ENCODE measurements at regions not wholly inside any gene's neighbourhood (a gene's known extent, or its start where the extent isn't known, plus 50 kb on each side); places are given as distances from the start of the nearest gene placed in this dataset.

DNA sequence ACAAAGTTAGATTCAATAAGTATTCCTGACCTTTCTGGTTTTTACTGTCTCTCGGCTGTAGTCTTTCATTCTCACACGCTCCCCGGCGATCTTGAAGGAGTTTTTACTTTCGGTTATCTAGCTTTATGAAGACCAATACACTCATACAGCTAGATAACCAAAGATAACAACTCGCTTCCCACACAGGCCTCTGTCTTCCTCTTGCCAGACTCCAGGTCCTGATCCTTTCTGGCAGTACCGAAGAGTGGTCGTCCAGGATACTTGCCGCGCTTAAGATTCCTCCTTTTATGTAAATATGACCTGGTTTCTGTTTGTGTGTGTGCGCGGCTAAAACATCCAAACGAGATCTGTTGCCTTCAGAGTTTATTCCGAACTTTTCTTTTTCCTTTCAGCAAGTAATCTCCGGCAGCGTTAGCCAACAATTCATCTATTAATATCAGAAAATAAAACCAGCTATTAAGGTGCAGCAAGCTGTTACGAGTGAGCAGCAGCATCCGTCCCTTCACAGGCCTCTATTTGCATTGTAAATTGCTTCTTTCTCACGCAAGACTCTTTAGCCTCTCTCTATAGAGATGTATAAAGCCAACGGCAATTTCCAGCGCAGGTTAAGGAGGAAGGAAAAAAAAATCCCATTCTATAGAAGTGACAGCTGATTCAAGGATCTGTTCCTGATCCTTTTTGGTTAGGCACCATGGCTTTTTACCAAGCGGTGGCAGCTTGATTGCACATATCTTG is 216.1 kb downstream of the MEF2C start:
- Histone ChIP-seq H3K4me1 (ENCODE audit: insufficient read depth, low read length) (0 out of 2 replicates have a peak, but pooled peaks cover 5% of the 10 kb centered on the region), H3K9me3 (ENCODE audit: control insufficient read depth, low read depth, low read length) (no peaks in the 10 kb centered on the region), H2BK5ac (ENCODE audit: insufficient read length, low read length) (no peak overlapping the region), H3K4ac (ENCODE audit: low read depth, low read length) (no peak overlapping the region), H4K5ac (ENCODE audit: insufficient read length, low read depth, low read length) (no peak overlapping the region), H2BK12ac (ENCODE audit: insufficient read length, low read depth, low read length) (no peak overlapping the region), H3K27me3 (ENCODE audit: insufficient read depth, low read length) (peaks cover 43% of the 10 kb centered on the region), H3K23me2 (ENCODE audit: insufficient read length, low read depth, low read length, poor library complexity, severe bottlenecking) (peaks cover 7% of the 10 kb centered on the region), H3K4me2 (ENCODE audit: insufficient read depth, insufficient read length, low read length) (peak overlapping the region; percentile 59), H2BK120ac (ENCODE audit: low read depth, low read length, poor library complexity, severe bottlenecking) (no peak overlapping the region), H3T11ph (ENCODE audit: low read length) (no peak overlapping the region), H3K23ac (ENCODE audit: insufficient read length, low read depth, low read length) (no peak overlapping the region), H2BK15ac (ENCODE audit: low read depth, low read length) (no peak overlapping the region), H3K79me2 (ENCODE audit: insufficient read depth, low read length) (no peaks in the 10 kb centered on the region), H3K56ac (ENCODE audit: insufficient read length, low read depth, low read length) (no peak overlapping the region), H3K79me1 (ENCODE audit: insufficient read depth, low read depth, low read length, poor library complexity, severe bottlenecking) (no peaks in the 10 kb centered on the region), H2AFZ (ENCODE audit: low read length) (no peak overlapping the region), H3K9ac (ENCODE audit: extremely low read depth, insufficient read length, low read length) (no peak overlapping the region), H4K91ac (ENCODE audit: insufficient read length, low read depth, low read length) (no peak overlapping the region), H2AK5ac (ENCODE audit: insufficient read length, low read length) (no peak overlapping the region), H3K14ac (ENCODE audit: insufficient read depth, low read length) (no peak overlapping the region), H3K27ac (ENCODE audit: insufficient read length, low read depth, low read length) (no peak overlapping the region), H2BK20ac (ENCODE audit: low read depth, low read length, poor library complexity, severe bottlenecking) (no peak overlapping the region), H4K20me1 (ENCODE audit: control insufficient read depth, insufficient read depth, insufficient read length) (no peaks in the 10 kb centered on the region), H4K8ac (replicated peaks; ENCODE audit: insufficient read length, low read depth, low read length) (no peak overlapping the region), H3K18ac (ENCODE audit: insufficient read length, low read depth, low read length) (no peak overlapping the region)
- Mint-ChIP-seq H3K4me1 (peaks cover 69 to 82% of the 10 kb centered on the region in 2 experiments), H3K27me3 (ENCODE audit: low read depth) (peaks cover 96% of the 10 kb centered on the region), H3K27ac (peak overlapping the region; percentile 27 to 96 (median 90); a peak in 5 of 7 replicates), H3K4me3 (peak overlapping the region; percentile 59 to 71), H3K9me3 (peaks cover 0 to 3% of the 10 kb centered on the region in 2 experiments; a peak in 3 of 5 replicates), H3K36me3 (ENCODE audit: insufficient read depth in 1 of 3, low read depth in 3 of 3) (no peaks in the 10 kb centered on the region)
- WGBS (ENCODE audit: extremely low coverage, insufficient read length, low lambda C conversion rate) = no CpG with 5 or more reads among the region's 22 CpGs
- TF ChIP-seq, protein P1, sequence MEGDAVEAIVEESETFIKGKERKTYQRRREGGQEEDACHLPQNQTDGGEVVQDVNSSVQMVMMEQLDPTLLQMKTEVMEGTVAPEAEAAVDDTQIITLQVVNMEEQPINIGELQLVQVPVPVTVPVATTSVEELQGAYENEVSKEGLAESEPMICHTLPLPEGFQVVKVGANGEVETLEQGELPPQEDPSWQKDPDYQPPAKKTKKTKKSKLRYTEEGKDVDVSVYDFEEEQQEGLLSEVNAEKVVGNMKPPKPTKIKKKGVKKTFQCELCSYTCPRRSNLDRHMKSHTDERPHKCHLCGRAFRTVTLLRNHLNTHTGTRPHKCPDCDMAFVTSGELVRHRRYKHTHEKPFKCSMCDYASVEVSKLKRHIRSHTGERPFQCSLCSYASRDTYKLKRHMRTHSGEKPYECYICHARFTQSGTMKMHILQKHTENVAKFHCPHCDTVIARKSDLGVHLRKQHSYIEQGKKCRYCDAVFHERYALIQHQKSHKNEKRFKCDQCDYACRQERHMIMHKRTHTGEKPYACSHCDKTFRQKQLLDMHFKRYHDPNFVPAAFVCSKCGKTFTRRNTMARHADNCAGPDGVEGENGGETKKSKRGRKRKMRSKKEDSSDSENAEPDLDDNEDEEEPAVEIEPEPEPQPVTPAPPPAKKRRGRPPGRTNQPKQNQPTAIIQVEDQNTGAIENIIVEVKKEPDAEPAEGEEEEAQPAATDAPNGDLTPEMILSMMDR (conservative IDR thresholded peaks at IDR 0.05) = no peak
- peak; percentile 73 for DNase-seq
